ENCODE measurements at regions not wholly inside any gene's neighbourhood (a gene's known extent, or its start where the extent isn't known, plus 50 kb on each side); places are given as distances from the start of the nearest gene placed in this dataset.
"Not testable (repeated sequence)": the region's sequence is repeated elsewhere in the genome, so short reads cannot be mapped to it uniquely, and the experiment has no call there.

- no peaks in the 10 kb centered on the region for H3K9me3 ChIP-seq (ENCODE audit: insufficient read depth, low read length)
Measured at GRCh38 chr2:83251321-83251872, 1207.7 kb downstream of the SUCLG1 start.

GRCh38 chr2:83245806-83246537 is 1213.1 kb downstream of the SUCLG1 start:
- not testable (repeated sequence) for H3K27me3 ChIP-seq (ENCODE audit: insufficient read depth, insufficient read length); H3K4me1 ChIP-seq (ENCODE audit: insufficient read depth, insufficient read length); H3K4me3 ChIP-seq (ENCODE audit: insufficient read length, low read depth); H3K9me3 ChIP-seq (ENCODE audit: insufficient read depth, low read length); DNase-seq (ENCODE audit: low read depth, low spot score); H3K36me3 ChIP-seq (ENCODE audit: insufficient read depth, insufficient read length, low read length); H3K9ac ChIP-seq (ENCODE audit: insufficient read length, low read depth)

More at GRCh38 chr2:83251321-83251872, 1207.7 kb downstream of the SUCLG1 start:
- no peak overlapping the region for H3K4me3 ChIP-seq (ENCODE audit: insufficient read length, low read depth)
- no peak for DNase-seq (ENCODE audit: low read depth, low spot score)
- TF ChIP-seq ZNF274 (IDR thresholded peaks at IDR 0.05; ENCODE audit: low read depth, low read length) (no peak), YY1 (IDR thresholded peaks at IDR 0.05; ENCODE audit: insufficient read depth, insufficient read length) (no peak), SUZ12 (IDR thresholded peaks at IDR 0.05; ENCODE audit: extremely low read depth, insufficient read depth, insufficient read length) (no peak)
- no peaks in the 10 kb centered on the region for H3K4me1 ChIP-seq (ENCODE audit: insufficient read depth, insufficient read length)
- no peak overlapping the region for H3K9ac ChIP-seq (ENCODE audit: insufficient read length, low read depth)
- H3K27me3 ChIP-seq (ENCODE audit: insufficient read depth, insufficient read length) = no peaks in the 10 kb centered on the region
- H3K36me3 ChIP-seq (ENCODE audit: insufficient read depth, insufficient read length, low read length) = no peaks in the 10 kb centered on the region

DNA sequence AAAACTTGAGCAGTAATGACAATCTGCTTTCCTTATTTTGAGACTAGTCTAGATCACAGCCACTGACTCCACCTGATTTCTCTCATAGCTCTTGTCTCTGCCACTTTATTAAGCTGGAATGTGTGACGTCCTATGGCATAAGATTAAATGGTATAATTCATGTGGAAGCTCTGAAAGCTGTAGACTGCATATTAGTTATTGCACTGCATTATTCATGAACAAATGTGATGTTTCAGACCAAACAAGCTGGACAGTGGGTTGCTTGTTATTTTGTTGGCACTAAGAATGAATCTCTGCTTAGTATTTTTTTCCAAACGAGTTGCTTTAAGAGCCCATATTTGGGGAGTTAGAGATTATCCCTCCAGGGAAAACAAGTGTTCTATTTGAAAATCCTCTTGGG is 1218.5 kb downstream of the SUCLG1 start:
- no peaks in the 10 kb centered on the region for H3K9me3 ChIP-seq (ENCODE audit: insufficient read depth, low read length)
- H3K36me3 ChIP-seq (ENCODE audit: insufficient read depth, insufficient read length, low read length) = no peaks in the 10 kb centered on the region
- TF ChIP-seq SUZ12 (IDR thresholded peaks at IDR 0.05; ENCODE audit: extremely low read depth, insufficient read depth, insufficient read length) = no peak
- TF ChIP-seq YY1 (IDR thresholded peaks at IDR 0.05; ENCODE audit: insufficient read depth, insufficient read length) = no peak
- no peak for TF ChIP-seq ZNF274 (IDR thresholded peaks at IDR 0.05; ENCODE audit: low read depth, low read length)
- H3K4me1 ChIP-seq (ENCODE audit: insufficient read depth, insufficient read length) = no peaks in the 10 kb centered on the region
- no peak overlapping the region for H3K4me3 ChIP-seq (ENCODE audit: insufficient read length, low read depth)
- H3K9ac ChIP-seq (ENCODE audit: insufficient read length, low read depth) = no peak overlapping the region
- DNase-seq (ENCODE audit: low read depth, low spot score) = no peak
- no peaks in the 10 kb centered on the region for H3K27me3 ChIP-seq (ENCODE audit: insufficient read depth, insufficient read length)

- no peak overlapping the region for H3K9ac ChIP-seq (ENCODE audit: insufficient read length, low read depth)
- DNase-seq (ENCODE audit: low read depth, low spot score) = no peak
- no peaks in the 10 kb centered on the region for H3K9me3 ChIP-seq (ENCODE audit: insufficient read depth, low read length)
- no peak for TF ChIP-seq ZNF274 (IDR thresholded peaks at IDR 0.05; ENCODE audit: low read depth, low read length)
- no peak for TF ChIP-seq SUZ12 (IDR thresholded peaks at IDR 0.05; ENCODE audit: extremely low read depth, insufficient read depth, insufficient read length)
- no peak for TF ChIP-seq YY1 (IDR thresholded peaks at IDR 0.05; ENCODE audit: insufficient read depth, insufficient read length)
- no peaks in the 10 kb centered on the region for H3K4me1 ChIP-seq (ENCODE audit: insufficient read depth, insufficient read length)
- no peak overlapping the region for H3K4me3 ChIP-seq (ENCODE audit: insufficient read length, low read depth)
- H3K27me3 ChIP-seq (ENCODE audit: insufficient read depth, insufficient read length) = no peaks in the 10 kb centered on the region
- H3K36me3 ChIP-seq (ENCODE audit: insufficient read depth, insufficient read length, low read length) = no peaks in the 10 kb centered on the region
Measured at GRCh38 chr2:83238111-83238510, 1221.0 kb downstream of the SUCLG1 start.

DNA sequence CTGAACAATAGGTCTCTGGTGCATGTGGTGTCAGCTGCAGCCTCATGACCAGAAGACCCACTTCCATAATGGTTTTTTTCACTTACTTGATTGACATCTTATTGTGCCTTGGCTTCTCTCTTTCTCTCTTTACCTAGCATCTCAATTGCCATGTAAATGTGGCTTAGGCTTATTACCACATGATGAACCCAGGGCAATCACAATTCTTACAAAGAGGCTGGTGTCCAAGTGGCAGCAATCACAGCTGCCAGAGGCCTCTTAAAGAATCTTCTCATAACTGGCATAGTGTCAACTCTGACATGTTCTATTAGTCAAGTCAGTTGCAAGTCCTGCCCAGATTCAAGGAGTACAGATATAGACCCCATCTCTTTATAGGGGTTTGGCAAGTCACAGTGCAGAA is 1224.8 kb downstream of the SUCLG1 start:
- H3K4me3 ChIP-seq (ENCODE audit: insufficient read length, low read depth) = no peak overlapping the region
- H3K9ac ChIP-seq (ENCODE audit: insufficient read length, low read depth) = no peak overlapping the region
- no peak for DNase-seq (ENCODE audit: low read depth, low spot score)
- TF ChIP-seq ZNF274 (IDR thresholded peaks at IDR 0.05; ENCODE audit: low read depth, low read length) (no peak), YY1 (IDR thresholded peaks at IDR 0.05; ENCODE audit: insufficient read depth, insufficient read length) (no peak), SUZ12 (IDR thresholded peaks at IDR 0.05; ENCODE audit: extremely low read depth, insufficient read depth, insufficient read length) (no peak)
- H3K27me3 ChIP-seq (ENCODE audit: insufficient read depth, insufficient read length) = no peaks in the 10 kb centered on the region
- H3K36me3 ChIP-seq (ENCODE audit: insufficient read depth, insufficient read length, low read length) = no peaks in the 10 kb centered on the region
- no peaks in the 10 kb centered on the region for H3K4me1 ChIP-seq (ENCODE audit: insufficient read depth, insufficient read length)
- no peaks in the 10 kb centered on the region for H3K9me3 ChIP-seq (ENCODE audit: insufficient read depth, low read length)

GRCh38 chr2:83233781-83234180 is 1225.3 kb downstream of the SUCLG1 start:
- Histone ChIP-seq H3K4me3 (ENCODE audit: insufficient read length, low read depth) (no peak overlapping the region), H3K27me3 (ENCODE audit: insufficient read depth, insufficient read length) (no peaks in the 10 kb centered on the region), H3K36me3 (ENCODE audit: insufficient read depth, insufficient read length, low read length) (no peaks in the 10 kb centered on the region), H3K9me3 (ENCODE audit: insufficient read depth, low read length) (no peaks in the 10 kb centered on the region), H3K9ac (ENCODE audit: insufficient read length, low read depth) (no peak overlapping the region), H3K4me1 (ENCODE audit: insufficient read depth, insufficient read length) (no peaks in the 10 kb centered on the region)
- no peak for DNase-seq (ENCODE audit: low read depth, low spot score)
- TF ChIP-seq SUZ12 (IDR thresholded peaks at IDR 0.05; ENCODE audit: extremely low read depth, insufficient read depth, insufficient read length) (no peak), YY1 (IDR thresholded peaks at IDR 0.05; ENCODE audit: insufficient read depth, insufficient read length) (no peak), ZNF274 (IDR thresholded peaks at IDR 0.05; ENCODE audit: low read depth, low read length) (no peak)

DNA sequence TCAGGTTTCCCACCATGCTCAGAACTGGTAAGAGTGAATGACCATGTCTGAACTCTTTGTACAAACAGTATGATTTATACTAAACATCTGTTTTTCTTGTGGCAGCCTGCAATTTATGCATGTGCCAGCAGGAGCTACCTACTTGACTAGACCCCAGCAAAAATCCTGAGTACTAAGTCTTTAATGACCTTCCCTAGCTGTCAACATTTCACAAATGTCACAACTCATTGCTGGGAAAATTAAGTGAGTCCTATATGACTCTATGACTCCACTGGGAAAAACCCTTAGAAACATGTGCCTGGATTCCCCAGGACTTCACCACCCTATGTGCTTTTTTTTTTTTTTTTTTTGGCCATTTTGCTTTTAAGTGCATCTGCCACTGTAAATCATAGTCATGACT is 1225.8 kb downstream of the SUCLG1 start:
- H3K4me3 ChIP-seq (ENCODE audit: insufficient read length, low read depth) = no peak overlapping the region
- no peak for DNase-seq (ENCODE audit: low read depth, low spot score)
- TF ChIP-seq YY1 (IDR thresholded peaks at IDR 0.05; ENCODE audit: insufficient read depth, insufficient read length) (no peak), SUZ12 (IDR thresholded peaks at IDR 0.05; ENCODE audit: extremely low read depth, insufficient read depth, insufficient read length) (no peak), ZNF274 (IDR thresholded peaks at IDR 0.05; ENCODE audit: low read depth, low read length) (no peak)
- no peak overlapping the region for H3K9ac ChIP-seq (ENCODE audit: insufficient read length, low read depth)
- H3K4me1 ChIP-seq (ENCODE audit: insufficient read depth, insufficient read length) = no peaks in the 10 kb centered on the region
- H3K27me3 ChIP-seq (ENCODE audit: insufficient read depth, insufficient read length) = no peaks in the 10 kb centered on the region
- H3K9me3 ChIP-seq (ENCODE audit: insufficient read depth, low read length) = no peaks in the 10 kb centered on the region
- no peaks in the 10 kb centered on the region for H3K36me3 ChIP-seq (ENCODE audit: insufficient read depth, insufficient read length, low read length)

Data from NT2/D1 (cell line).